ENCODE measurements at regions not wholly inside any gene's neighbourhood (a gene's known extent, or its start where the extent isn't known, plus 50 kb on each side); places are given as distances from the start of the nearest gene placed in this dataset.

DNA sequence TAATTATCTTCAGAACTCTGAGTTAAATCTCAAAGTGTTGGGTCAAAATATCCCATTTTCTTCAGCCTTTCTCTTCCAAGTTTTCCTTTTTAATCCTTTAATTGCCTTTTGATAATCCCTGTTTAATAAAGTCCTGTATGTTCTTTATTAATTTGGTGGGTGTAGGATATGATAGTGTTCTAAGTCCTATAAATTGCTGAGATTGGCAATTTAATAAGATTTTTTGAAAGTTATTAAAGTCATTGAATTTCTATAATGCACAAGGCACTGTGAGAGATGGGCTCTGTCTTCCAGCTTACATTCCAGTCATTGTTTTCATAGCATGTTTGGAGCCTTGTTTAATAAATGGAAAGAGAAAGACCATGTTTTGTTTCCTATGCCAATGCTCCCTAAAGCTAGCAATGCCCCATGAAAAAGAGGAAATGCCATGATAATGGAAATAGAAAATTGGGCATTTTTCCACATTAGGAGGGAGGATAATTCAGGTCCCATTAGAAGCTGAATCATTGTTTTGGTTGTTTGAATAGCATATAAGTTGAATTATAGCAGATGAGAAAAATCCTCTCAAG lies 404.8 kb downstream of the CD109 start:
- TF ChIP-seq ZFX (IDR thresholded peaks at IDR 0.05) = no peak
- TF ChIP-seq, protein P1, sequence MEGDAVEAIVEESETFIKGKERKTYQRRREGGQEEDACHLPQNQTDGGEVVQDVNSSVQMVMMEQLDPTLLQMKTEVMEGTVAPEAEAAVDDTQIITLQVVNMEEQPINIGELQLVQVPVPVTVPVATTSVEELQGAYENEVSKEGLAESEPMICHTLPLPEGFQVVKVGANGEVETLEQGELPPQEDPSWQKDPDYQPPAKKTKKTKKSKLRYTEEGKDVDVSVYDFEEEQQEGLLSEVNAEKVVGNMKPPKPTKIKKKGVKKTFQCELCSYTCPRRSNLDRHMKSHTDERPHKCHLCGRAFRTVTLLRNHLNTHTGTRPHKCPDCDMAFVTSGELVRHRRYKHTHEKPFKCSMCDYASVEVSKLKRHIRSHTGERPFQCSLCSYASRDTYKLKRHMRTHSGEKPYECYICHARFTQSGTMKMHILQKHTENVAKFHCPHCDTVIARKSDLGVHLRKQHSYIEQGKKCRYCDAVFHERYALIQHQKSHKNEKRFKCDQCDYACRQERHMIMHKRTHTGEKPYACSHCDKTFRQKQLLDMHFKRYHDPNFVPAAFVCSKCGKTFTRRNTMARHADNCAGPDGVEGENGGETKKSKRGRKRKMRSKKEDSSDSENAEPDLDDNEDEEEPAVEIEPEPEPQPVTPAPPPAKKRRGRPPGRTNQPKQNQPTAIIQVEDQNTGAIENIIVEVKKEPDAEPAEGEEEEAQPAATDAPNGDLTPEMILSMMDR (conservative IDR thresholded peaks at IDR 0.05) = no peak

DNA sequence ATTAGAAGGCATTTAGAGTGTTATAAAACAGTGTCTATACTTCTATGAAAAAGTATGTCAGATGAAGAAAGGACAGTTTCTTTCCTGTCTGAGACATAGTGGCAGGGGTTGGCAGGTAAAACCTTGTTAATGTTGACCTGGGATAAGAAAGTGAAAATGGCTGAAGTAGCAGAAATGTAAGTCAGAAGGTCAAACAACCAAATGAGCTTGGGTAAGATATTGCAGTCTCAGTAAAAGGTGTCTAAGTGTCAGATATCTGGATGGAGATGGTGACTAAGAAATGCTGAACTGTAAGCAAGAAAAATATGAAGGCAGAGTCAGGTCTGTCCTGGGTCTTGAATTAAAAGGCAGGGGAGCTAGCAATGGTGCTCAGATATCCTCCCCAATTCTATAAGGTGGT lies 400.3 kb downstream of the CD109 start:
- TF ChIP-seq, protein P1 (conservative IDR thresholded peaks at IDR 0.05) = no peak
- TF ChIP-seq ZFX (IDR thresholded peaks at IDR 0.05) = no peak
- H3K27ac ChIP-seq = no peak overlapping the region

More for the DNA sequence above, 404.8 kb downstream of the CD109 start:
- no peak overlapping the region for H3K27ac ChIP-seq

DNA sequence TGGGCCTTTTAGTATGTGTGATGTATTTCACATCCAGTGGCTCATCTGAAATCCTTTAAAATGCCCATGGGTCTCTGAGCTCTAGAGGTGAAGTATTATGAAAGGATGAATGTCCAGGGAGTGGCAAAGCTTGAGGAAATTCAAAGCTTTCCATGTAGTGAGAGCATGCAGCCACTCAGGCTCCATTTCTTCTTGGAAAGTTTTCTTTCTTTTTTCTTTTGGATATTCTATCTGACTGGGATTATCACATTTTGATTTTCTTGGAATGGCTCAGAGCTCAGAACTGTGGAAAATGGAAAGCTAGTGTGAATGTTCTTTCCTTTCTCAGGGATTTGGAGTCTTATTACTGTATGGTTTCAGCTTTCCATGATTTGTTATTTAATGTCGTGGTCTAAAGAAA lies 397.4 kb downstream of the CD109 start:
- H3K27ac ChIP-seq = no peak overlapping the region
- no peak for TF ChIP-seq ZFX (IDR thresholded peaks at IDR 0.05)
- TF ChIP-seq, protein P1 (conservative IDR thresholded peaks at IDR 0.05) = no peak

- TF ChIP-seq, protein P1 (conservative IDR thresholded peaks at IDR 0.05) = no peak
- TF ChIP-seq ZFX (IDR thresholded peaks at IDR 0.05) = no peak
- no peak overlapping the region for H3K27ac ChIP-seq
Measured at GRCh38 chr6:74091794-74092157, 395.8 kb downstream of the CD109 start.

GRCh38 chr6:74091136-74091793 lies 395.3 kb downstream of the CD109 start:
- H3K27ac ChIP-seq = no peak overlapping the region
- TF ChIP-seq, protein P1 (conservative IDR thresholded peaks at IDR 0.05) = peak; percentile 82
- no peak for TF ChIP-seq ZFX (IDR thresholded peaks at IDR 0.05)

GRCh38 chr6:74087899-74088298 lies 391.9 kb downstream of the CD109 start:
- H3K27ac ChIP-seq = no peak overlapping the region
- TF ChIP-seq, protein P1 (conservative IDR thresholded peaks at IDR 0.05) = peak; percentile 2; the same call in 1 of the 2 replicates
- no peak for TF ChIP-seq ZFX (IDR thresholded peaks at IDR 0.05)

GRCh38 chr6:74075896-74076295 lies 379.9 kb downstream of the CD109 start:
- TF ChIP-seq, protein P1 (conservative IDR thresholded peaks at IDR 0.05) = no peak
- TF ChIP-seq ZFX (IDR thresholded peaks at IDR 0.05) = no peak

More at GRCh38 chr6:74075896-74076295, 379.9 kb downstream of the CD109 start:
- H3K27ac ChIP-seq = no peak overlapping the region
